Prostate gland (tissue), 2 donors: ENCODE measurements at regions not wholly inside any gene's neighbourhood (a gene's known extent, or its start where the extent isn't known, plus 50 kb on each side); places are given as distances from the start of the nearest gene placed in this dataset.

ENCODE experiments used
- CTCF ChIP-seq, 4 experiments: fragments of 200-600 bp in 2 of 4; fragments of 450-650 bp in 2 of 4; sonication (generic) in 2 of 4; IDR thresholded peaks; 1 replicate in 3 of 4; 2 replicates in 1 of 4; pipeline ENCODE4 v1.5.1; 2016 to 2019; ENCODE audit warnings: antibody characterized with exemption in 4 of 4, mild to moderate bottlenecking in 2 of 4, moderate library complexity in 2 of 4
- POLR2A ChIP-seq: fragments of 450-650 bp; IDR thresholded peaks from one replicate; pipeline ENCODE4 v1.6.1; 2016; ENCODE audit warnings: antibody characterized with exemption, mild to moderate bottlenecking
- POLR2AphosphoS5 ChIP-seq: sonication (generic); formaldehyde crosslinking; IDR thresholded peaks from one replicate; pipeline ENCODE4 v1.6.1; 2017; ENCODE audit warnings: antibody characterized with exemption

GRCh38 chr18:65988386-65988785 lies 237.6 kb downstream of the CDH7 start:
- TF ChIP-seq POLR2A = no peak
- TF ChIP-seq CTCF (IDR thresholded peaks at IDR 0.05) = no peak
- TF ChIP-seq POLR2AphosphoS5 = no peak
